SK-N-SH (cell line): ENCODE measurements at regions not wholly inside any gene's neighbourhood (a gene's known extent, or its start where the extent isn't known, plus 50 kb on each side); places are given as distances from the start of the nearest gene placed in this dataset.

Source experiments
- CTCF ChIA-PET: fragments of 300-600, 350-600 bp; formaldehyde crosslinking; extraction: SDS; loops from one replicate; lab custom pipeline; 2021; lab: Yijun Ruan, JAX
- POLR2A ChIA-PET: fragments of 350-600 bp; sonication (Branson Sonifier 250); formaldehyde crosslinking; extraction: SDS; loops from one replicate; lab custom pipeline; 2020; ENCODE audit warnings: antibody characterized with exemption, inconsistent platforms; lab: Yijun Ruan, JAX
- DNase-seq: peaks from one replicate; pipeline ENCODE4 v3.0.0; 2012
- H2AFZ ChIP-seq: fragments of 200-600 bp; sonication (generic); 2 replicates; pipeline ENCODE4 v1.8.1; 2016; ENCODE audit warnings: antibody characterized with exemption, mild to moderate bottlenecking, low read depth
- H3F3A ChIP-seq: fragments of 200-600 bp; sonication (generic); replicated peaks from 2 replicates; pipeline ENCODE3; 2016; ENCODE audit warnings: antibody characterized with exemption, mild to moderate bottlenecking; ENCODE audit not compliant: insufficient read depth
- H3K27ac ChIP-seq, 2 experiments: fragments of 200-500 bp in 1 of 2; fragments of 200-600 bp in 1 of 2; sonication (Bioruptor generic) in 1 of 2; sonication (generic), shearing (Covaris generic) in 1 of 2; 2 replicates each; pipeline versions ENCODE4 v1.5.1 to v1.6.1; 2014 to 2016; ENCODE audit warnings: low read depth in 2 of 2, inconsistent platforms in 1 of 2, low read length in 1 of 2, mild to moderate bottlenecking in 1 of 2, mixed read lengths in 1 of 2
- H3K27me3 ChIP-seq: fragments of 200-600 bp; sonication (generic), shearing (Covaris generic); 2 replicates; pipeline ENCODE4 v1.6.1; 2016; ENCODE audit warnings: mixed run types; ENCODE audit not compliant: insufficient read depth
- H3K36me3 ChIP-seq, 2 experiments: fragments of 200-500 bp in 1 of 2; fragments of 200-600 bp in 1 of 2; sonication (Bioruptor generic) in 1 of 2; sonication (generic) in 1 of 2; replicated peaks in 1 of 2; 2 replicates each; pipeline versions ENCODE3 to v1.5.1; 2014 to 2016; ENCODE audit warnings: low read length in 1 of 2, mild to moderate bottlenecking in 1 of 2; ENCODE audit not compliant: insufficient read depth in 2 of 2, control insufficient read depth in 1 of 2
- H3K4me1 ChIP-seq, 2 experiments: fragments of 200-500 bp in 1 of 2; fragments of 200-600 bp in 1 of 2; sonication (Bioruptor generic) in 1 of 2; sonication (generic), shearing (Covaris generic) in 1 of 2; 2 replicates each; pipeline versions ENCODE4 v1.5.1 to v1.6.1; 2014 to 2016; ENCODE audit warnings: low read depth in 1 of 2, low read length in 1 of 2, mixed run types in 1 of 2; ENCODE audit not compliant: insufficient read depth in 2 of 2, control insufficient read depth in 1 of 2
- H3K4me2 ChIP-seq: fragments of 200-600 bp; sonication (generic), shearing (Covaris generic); 2 replicates; pipeline ENCODE4 v1.6.1; 2017; ENCODE audit warnings: mixed run types
- H3K4me3 ChIP-seq, 2 experiments: fragments of 200-500 bp in 1 of 2; fragments of 200-600 bp in 1 of 2; sonication (Bioruptor generic) in 1 of 2; sonication (generic), shearing (Covaris generic) in 1 of 2; 2 replicates each; pipeline versions ENCODE4 v1.5.1 to v1.8.1; 2014 to 2016; ENCODE audit warnings: low read depth in 2 of 2, inconsistent platforms in 1 of 2, low read length in 1 of 2, mild to moderate bottlenecking in 1 of 2, mixed read lengths in 1 of 2, moderate library complexity in 1 of 2
- H3K79me2 ChIP-seq: fragments of 200-600 bp; sonication (generic); 2 replicates; pipeline ENCODE4 v1.8.1; 2017; ENCODE audit warnings: mild to moderate bottlenecking; ENCODE audit not compliant: insufficient read depth
- H3K9ac ChIP-seq: fragments of 200-600 bp; sonication (generic); 2 replicates; pipeline ENCODE4 v1.6.1; 2017; ENCODE audit warnings: mixed run types
- H3K9me2 ChIP-seq: fragments of 200-600 bp; sonication (generic); 2 replicates; pipeline ENCODE4 v1.6.1; 2017; ENCODE audit warnings: mixed run types
- H3K9me3 ChIP-seq: fragments of 200-600 bp; sonication (generic); 2 replicates; pipeline ENCODE4 v1.6.1; 2017; ENCODE audit warnings: mixed run types, mild to moderate bottlenecking, moderate library complexity
- H4K20me1 ChIP-seq: fragments of 200-600 bp; sonication (generic); 2 replicates; pipeline ENCODE4 v1.6.1; 2017; ENCODE audit warnings: mild to moderate bottlenecking, mixed run types; ENCODE audit not compliant: insufficient read depth
- CHD2 ChIP-seq: fragments of 150-350 bp; IDR thresholded peaks from 2 replicates; pipeline ENCODE4 v1.6.1; 2018; ENCODE audit warnings: low read length; ENCODE audit not compliant: partially characterized antibody
- EZH2phosphoT487 ChIP-seq: fragments of 200-600 bp; sonication (generic); IDR thresholded peaks from 2 replicates; pipeline ENCODE4 v1.6.1; 2017; ENCODE audit warnings: low read depth, mixed run types, mild to moderate bottlenecking, antibody characterized with exemption, moderate library complexity, borderline replicate concordance
- FOSL2 ChIP-seq: IDR thresholded peaks from 2 replicates; pipeline ENCODE4 v1.4.0; 2012; ENCODE audit warnings: low read depth, mild to moderate bottlenecking, moderate library complexity, borderline replicate concordance
- GABPA ChIP-seq: IDR thresholded peaks from 2 replicates; pipeline ENCODE4 v1.4.0; 2012; ENCODE audit warnings: low read depth, mild to moderate bottlenecking
- MAX ChIP-seq: IDR thresholded peaks from 2 replicates; pipeline ENCODE4 v1.4.0; 2012; ENCODE audit warnings: low read depth
- MEF2A ChIP-seq: IDR thresholded peaks from 2 replicates; pipeline ENCODE4 v1.4.0; 2012; ENCODE audit warnings: low read depth, borderline replicate concordance
- MXI1 ChIP-seq: IDR thresholded peaks from 2 replicates; pipeline ENCODE4 v1.6.1; 2012; ENCODE audit warnings: mild to moderate bottlenecking, low read depth, low read length, improper control_type of control experiment
- NFIC ChIP-seq: IDR thresholded peaks from 2 replicates; pipeline ENCODE4 v1.4.0; 2012; ENCODE audit warnings: borderline replicate concordance
- NRF1 ChIP-seq: IDR thresholded peaks from 2 replicates; pipeline ENCODE4 v1.6.1; 2012; ENCODE audit warnings: low read depth, mild to moderate bottlenecking, low read length
- POLR2AphosphoS5 ChIP-seq: IDR thresholded peaks from 2 replicates; pipeline ENCODE4 v1.6.1; 2012; ENCODE audit warnings: low read depth, low read length
- SIN3A ChIP-seq: IDR thresholded peaks from 2 replicates; pipeline ENCODE4 v1.6.1; 2012; ENCODE audit warnings: low read depth, mild to moderate bottlenecking, low read length, moderate library complexity, borderline replicate concordance
- SMC3 ChIP-seq: IDR thresholded peaks from 2 replicates; pipeline ENCODE4 v1.6.1; 2012; ENCODE audit warnings: low read depth, low read length, improper control_type of control experiment
- TAF1 ChIP-seq: IDR thresholded peaks from 2 replicates; pipeline ENCODE4 v1.6.1; 2012; ENCODE audit warnings: low read depth, mild to moderate bottlenecking, low read length, moderate library complexity, borderline replicate concordance
- YY1 ChIP-seq: IDR thresholded peaks from 2 replicates; pipeline ENCODE4 v1.4.0; 2012; ENCODE audit warnings: low read depth, mild to moderate bottlenecking
- WGBS: methylation state at CpG from one replicate; pipeline ENCODE4 v1.1.6; 2017; ENCODE audit warnings: low lambda C conversion rate; 5-methylcytosine and 5-hydroxymethylcytosine counted together
- TF ChIP-seq, protein P1 (sequence below): fragments of 150-350 bp; IDR thresholded peaks from 2 replicates; pipeline ENCODE4 v1.6.1; 2016; ENCODE audit warnings: mild to moderate bottlenecking, low read depth, low read length

- no peaks in the 10 kb centered on the region for H3K27me3 ChIP-seq
- H4K20me1 ChIP-seq = no peaks in the 10 kb centered on the region
- DNase-seq = no peak
- H3K9me3 ChIP-seq = no peaks in the 10 kb centered on the region
- no peak overlapping the region for H3K27ac ChIP-seq
- no peaks in the 10 kb centered on the region for H3F3A ChIP-seq
- no peak overlapping the region for H2AFZ ChIP-seq
- H3K4me3 ChIP-seq = no peak overlapping the region
- no peak overlapping the region for H3K9ac ChIP-seq
- H3K36me3 ChIP-seq = no peaks in the 10 kb centered on the region
- H3K4me2 ChIP-seq = no peak overlapping the region
- CTCF ChIA-PET = interaction anchor here (1.6 kb wide), 1 partner anchor 16 kb away, joined by 3 read pairs; no protein-coding TSS in a partner anchor
- peaks cover 0 to 12% of the 10 kb centered on the region in 2 experiments; a peak in 1 of 4 replicates for H3K4me1 ChIP-seq
- no peaks in the 10 kb centered on the region for H3K9me2 ChIP-seq
- POLR2A ChIA-PET = no interaction called here
- H3K79me2 ChIP-seq = no peaks in the 10 kb centered on the region
- TF ChIP-seq MEF2A = no peak
- TF ChIP-seq NRF1 = no peak
- TF ChIP-seq YY1 = no peak
- TF ChIP-seq SIN3A = no peak
- TF ChIP-seq, protein P1, sequence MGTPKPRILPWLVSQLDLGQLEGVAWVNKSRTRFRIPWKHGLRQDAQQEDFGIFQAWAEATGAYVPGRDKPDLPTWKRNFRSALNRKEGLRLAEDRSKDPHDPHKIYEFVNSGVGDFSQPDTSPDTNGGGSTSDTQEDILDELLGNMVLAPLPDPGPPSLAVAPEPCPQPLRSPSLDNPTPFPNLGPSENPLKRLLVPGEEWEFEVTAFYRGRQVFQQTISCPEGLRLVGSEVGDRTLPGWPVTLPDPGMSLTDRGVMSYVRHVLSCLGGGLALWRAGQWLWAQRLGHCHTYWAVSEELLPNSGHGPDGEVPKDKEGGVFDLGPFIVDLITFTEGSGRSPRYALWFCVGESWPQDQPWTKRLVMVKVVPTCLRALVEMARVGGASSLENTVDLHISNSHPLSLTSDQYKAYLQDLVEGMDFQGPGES = no peak
- no peak for TF ChIP-seq POLR2AphosphoS5
- no peak for TF ChIP-seq FOSL2
- TF ChIP-seq TAF1 = no peak
- no peak for TF ChIP-seq MXI1
- TF ChIP-seq MAX = no peak
Observed at GRCh38 chr2:181128199-181128598, 147.8 kb downstream of the UBE2E3 start.

GRCh38 chr2:181129364-181130056, 149.1 kb downstream of the UBE2E3 start:
- WGBS = 82% methylated on average over 4 of the region's 4 CpGs
- TF ChIP-seq YY1 = no peak
- TF ChIP-seq CHD2 = no peak
- no peak for TF ChIP-seq GABPA
- no peak for TF ChIP-seq FOSL2
- no peak for TF ChIP-seq SMC3
- no peak for TF ChIP-seq EZH2phosphoT487
- no peak for TF ChIP-seq NFIC
- no peak for TF ChIP-seq MAX

More at GRCh38 chr2:181129364-181130056, 149.1 kb downstream of the UBE2E3 start:
- Histone ChIP-seq H3K36me3 (no peaks in the 10 kb centered on the region), H3K4me2 (no peak overlapping the region), H2AFZ (no peak overlapping the region), H3K27ac (no peak overlapping the region), H3K27me3 (no peaks in the 10 kb centered on the region), H3K9me3 (0 out of 2 replicates have a peak, but pooled peaks cover under 1% of the 10 kb centered on the region), H3K4me3 (no peak overlapping the region), H3F3A (no peaks in the 10 kb centered on the region), H3K9ac (no peak overlapping the region), H3K4me1 (peaks cover 0 to 1% of the 10 kb centered on the region in 2 experiments; a peak in 1 of 4 replicates), H3K79me2 (no peaks in the 10 kb centered on the region), H3K9me2 (no peaks in the 10 kb centered on the region), H4K20me1 (no peaks in the 10 kb centered on the region)
- no peak for DNase-seq
- ChIA-PET POLR2A (no interaction called here), CTCF (no interaction called here)
